ENCODE measurements at regions not wholly inside any gene's neighbourhood (a gene's known extent, or its start where the extent isn't known, plus 50 kb on each side); places are given as distances from the start of the nearest gene placed in this dataset.
"Not testable (repeated sequence)": the region's sequence is repeated elsewhere in the genome, so short reads cannot be mapped to it uniquely, and the experiment has no call there.

DNA sequence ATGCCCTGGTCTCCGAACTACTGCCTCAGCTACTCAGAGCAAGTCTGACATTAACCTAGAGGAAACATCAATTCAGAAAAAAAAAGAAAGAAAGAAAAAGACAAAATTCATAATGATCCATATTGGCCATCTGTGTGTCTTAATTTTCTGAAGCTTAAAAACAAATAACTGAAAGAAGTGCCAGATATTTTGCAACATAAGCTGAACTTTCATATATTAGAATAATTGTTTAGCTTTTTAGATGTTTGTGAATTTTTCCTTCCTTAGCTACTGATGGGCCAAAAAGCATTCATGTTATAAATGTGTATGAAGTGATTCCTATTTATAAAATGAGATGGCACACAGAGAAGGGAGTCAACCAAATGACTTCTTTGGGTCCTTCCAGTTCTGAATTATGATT, 555.0 kb upstream of the CHAC2 start:
- no peak overlapping the region for H3K4me3 ChIP-seq (ENCODE audit: low read depth, low read length)
- TF ChIP-seq, protein P1, sequence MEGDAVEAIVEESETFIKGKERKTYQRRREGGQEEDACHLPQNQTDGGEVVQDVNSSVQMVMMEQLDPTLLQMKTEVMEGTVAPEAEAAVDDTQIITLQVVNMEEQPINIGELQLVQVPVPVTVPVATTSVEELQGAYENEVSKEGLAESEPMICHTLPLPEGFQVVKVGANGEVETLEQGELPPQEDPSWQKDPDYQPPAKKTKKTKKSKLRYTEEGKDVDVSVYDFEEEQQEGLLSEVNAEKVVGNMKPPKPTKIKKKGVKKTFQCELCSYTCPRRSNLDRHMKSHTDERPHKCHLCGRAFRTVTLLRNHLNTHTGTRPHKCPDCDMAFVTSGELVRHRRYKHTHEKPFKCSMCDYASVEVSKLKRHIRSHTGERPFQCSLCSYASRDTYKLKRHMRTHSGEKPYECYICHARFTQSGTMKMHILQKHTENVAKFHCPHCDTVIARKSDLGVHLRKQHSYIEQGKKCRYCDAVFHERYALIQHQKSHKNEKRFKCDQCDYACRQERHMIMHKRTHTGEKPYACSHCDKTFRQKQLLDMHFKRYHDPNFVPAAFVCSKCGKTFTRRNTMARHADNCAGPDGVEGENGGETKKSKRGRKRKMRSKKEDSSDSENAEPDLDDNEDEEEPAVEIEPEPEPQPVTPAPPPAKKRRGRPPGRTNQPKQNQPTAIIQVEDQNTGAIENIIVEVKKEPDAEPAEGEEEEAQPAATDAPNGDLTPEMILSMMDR (IDR thresholded peaks at IDR 0.05; ENCODE audit: insufficient read depth, low read length, poor library complexity, severe bottlenecking) = no peak
- DNase-seq (ENCODE audit: low read depth) = no peak
- H3K27me3 ChIP-seq (ENCODE audit: control insufficient read depth, insufficient read depth, low read length) = no peaks in the 10 kb centered on the region
- no peaks in the 10 kb centered on the region for H3K36me3 ChIP-seq (ENCODE audit: control insufficient read depth, insufficient read depth, low read length)

DNA sequence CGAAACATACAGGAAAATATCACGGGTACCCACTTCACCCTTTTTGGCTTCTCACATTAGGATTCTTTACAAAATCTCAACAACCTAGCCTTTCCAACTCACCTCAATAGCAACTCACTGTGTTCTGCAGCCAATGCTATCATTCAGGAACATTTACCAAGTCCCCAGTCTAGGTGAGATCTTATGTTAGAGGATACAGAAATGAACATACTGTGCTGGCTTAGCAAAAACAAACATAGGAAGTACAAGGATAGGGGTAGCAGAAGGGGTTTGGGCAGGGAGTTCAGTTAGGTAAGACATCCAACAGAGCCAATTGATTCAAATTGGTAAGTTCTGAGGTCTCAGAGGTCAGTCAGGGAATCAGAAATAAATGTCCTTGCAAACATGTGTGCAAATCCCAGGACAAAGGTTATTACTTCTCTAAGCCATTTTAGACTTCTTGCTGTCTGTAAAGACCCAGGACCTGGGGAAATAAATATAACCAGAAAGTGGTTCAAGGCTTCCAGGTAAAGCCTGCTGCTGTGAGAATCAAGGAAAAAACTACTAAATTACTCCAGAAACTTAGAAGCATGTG, 556.3 kb upstream of the CHAC2 start:
- DNase-seq (ENCODE audit: low read depth) = no peak
- TF ChIP-seq, protein P1 (IDR thresholded peaks at IDR 0.05; ENCODE audit: insufficient read depth, low read length, poor library complexity, severe bottlenecking) = no peak

DNA sequence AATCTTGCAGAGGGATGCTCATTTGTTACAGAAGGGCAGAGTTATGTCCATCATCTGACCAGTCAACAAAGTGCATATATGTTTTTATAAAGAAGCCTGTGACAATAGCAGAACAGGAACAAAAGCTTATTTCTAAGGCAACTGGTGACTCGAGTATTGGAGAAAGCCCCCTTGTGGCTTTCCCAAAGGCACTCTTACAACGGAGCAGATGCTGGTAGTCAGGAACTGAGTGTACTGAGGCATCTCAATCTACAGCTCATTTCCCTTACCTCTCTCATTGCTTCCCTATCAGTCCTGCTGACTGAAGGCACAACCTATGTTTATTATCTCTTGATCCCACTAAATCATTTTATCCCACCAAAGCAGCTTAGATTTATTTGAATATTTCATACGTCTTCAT, 557.1 kb upstream of the CHAC2 start:
- TF ChIP-seq, protein P1 (IDR thresholded peaks at IDR 0.05; ENCODE audit: insufficient read depth, low read length, poor library complexity, severe bottlenecking) = peak; percentile 18
- Histone ChIP-seq H3K36me3 (ENCODE audit: control insufficient read depth, insufficient read depth, low read length) (no peaks in the 10 kb centered on the region), H3K4me3 (ENCODE audit: low read depth, low read length) (no peak overlapping the region), H3K27me3 (ENCODE audit: control insufficient read depth, insufficient read depth, low read length) (no peaks in the 10 kb centered on the region)
- no peak for DNase-seq (ENCODE audit: low read depth)

More for the DNA sequence above, 556.3 kb upstream of the CHAC2 start:
- no peaks in the 10 kb centered on the region for H3K36me3 ChIP-seq (ENCODE audit: control insufficient read depth, insufficient read depth, low read length)
- no peak overlapping the region for H3K4me3 ChIP-seq (ENCODE audit: low read depth, low read length)
- H3K27me3 ChIP-seq (ENCODE audit: control insufficient read depth, insufficient read depth, low read length) = no peaks in the 10 kb centered on the region

DNA sequence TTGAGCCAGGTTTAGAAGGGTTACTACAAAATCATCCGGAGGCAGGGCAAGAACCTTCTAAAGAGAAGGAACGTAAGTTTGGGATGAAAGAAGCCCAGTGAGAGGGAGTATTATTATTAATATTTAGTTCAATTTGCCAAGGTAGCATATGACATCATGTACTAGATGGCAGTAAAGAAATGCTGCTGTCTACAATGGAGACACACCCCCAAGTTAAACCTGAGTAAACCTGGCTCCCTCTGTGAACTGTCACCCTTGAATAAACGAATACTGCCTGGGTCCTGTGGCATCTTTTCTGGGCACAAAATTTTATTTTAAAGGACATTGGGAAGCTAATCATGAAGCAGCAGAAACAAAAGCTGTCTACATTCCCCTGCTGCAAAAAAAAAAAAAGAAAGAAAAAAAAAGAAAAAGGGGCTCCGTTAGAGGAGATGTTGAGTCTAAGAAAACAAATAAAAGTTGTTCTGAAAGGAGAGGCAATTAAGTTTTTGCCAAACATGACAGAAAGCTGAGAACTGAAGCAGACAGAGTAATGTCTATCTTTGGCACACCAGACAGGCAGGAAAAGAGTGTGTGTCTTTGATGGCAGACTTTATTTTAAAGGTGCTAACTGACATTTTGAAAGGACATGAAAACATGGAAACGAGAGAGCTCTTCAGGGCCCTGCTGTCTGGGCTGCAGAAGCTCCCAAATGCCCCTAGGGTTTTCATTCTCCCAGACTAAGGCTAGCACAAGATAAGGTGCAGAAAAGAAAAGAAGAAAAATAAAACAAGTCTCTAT, 557.7 kb upstream of the CHAC2 start:
- Histone ChIP-seq H3K27me3 (ENCODE audit: control insufficient read depth, insufficient read depth, low read length) (no peaks in the 10 kb centered on the region), H3K4me3 (ENCODE audit: low read depth, low read length) (no peak overlapping the region), H3K36me3 (ENCODE audit: control insufficient read depth, insufficient read depth, low read length) (no peaks in the 10 kb centered on the region)
- DNase-seq (ENCODE audit: low read depth) = no peak
- TF ChIP-seq, protein P1 (IDR thresholded peaks at IDR 0.05; ENCODE audit: insufficient read depth, low read length, poor library complexity, severe bottlenecking) = no peak

DNA sequence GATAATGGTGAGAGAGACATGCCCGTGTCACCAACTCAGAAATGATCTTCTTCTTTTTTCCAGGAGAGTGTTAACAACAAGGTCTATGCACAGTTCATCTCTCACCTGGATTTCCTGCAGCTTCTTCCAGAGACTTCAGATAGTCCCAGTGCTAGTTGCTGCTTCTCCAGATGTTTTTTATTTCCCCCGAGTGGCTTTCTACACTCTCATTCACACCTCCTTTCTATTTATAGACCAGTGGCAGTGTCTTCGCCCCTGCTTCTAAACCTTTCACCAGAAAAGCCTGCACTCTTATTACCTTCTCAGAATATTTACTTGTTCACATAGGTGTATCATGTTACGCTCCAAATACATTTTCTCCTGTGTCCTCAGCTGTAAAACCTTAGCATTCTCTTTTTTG, 558.8 kb upstream of the CHAC2 start:
- Histone ChIP-seq H3K36me3 (ENCODE audit: control insufficient read depth, insufficient read depth, low read length) (no peaks in the 10 kb centered on the region), H3K4me3 (ENCODE audit: low read depth, low read length) (no peak overlapping the region), H3K27me3 (ENCODE audit: control insufficient read depth, insufficient read depth, low read length) (no peaks in the 10 kb centered on the region)
- TF ChIP-seq, protein P1 (IDR thresholded peaks at IDR 0.05; ENCODE audit: insufficient read depth, low read length, poor library complexity, severe bottlenecking) = no peak
- DNase-seq (ENCODE audit: low read depth) = no peak

DNA sequence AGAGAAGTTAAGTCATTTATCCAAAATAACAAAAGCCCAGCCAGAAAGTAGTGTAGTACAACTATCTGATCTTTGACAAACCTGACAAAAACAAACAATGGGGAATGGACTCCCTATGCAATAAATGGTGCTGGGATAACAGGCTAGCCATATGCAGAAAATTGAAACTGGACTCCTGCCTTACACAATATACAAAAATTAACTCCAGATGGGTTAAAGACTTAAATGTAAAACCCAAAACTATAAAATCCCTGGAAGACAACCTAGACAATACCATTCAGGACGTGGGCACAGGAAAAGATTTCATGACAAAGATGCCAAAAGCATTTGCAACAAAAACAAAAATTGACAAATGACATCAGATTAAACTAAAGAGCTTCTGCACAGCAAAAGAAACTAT, 561.4 kb upstream of the CHAC2 start:
- H3K27me3 ChIP-seq (ENCODE audit: control insufficient read depth, insufficient read depth, low read length); DNase-seq (ENCODE audit: low read depth); H3K36me3 ChIP-seq (ENCODE audit: control insufficient read depth, insufficient read depth, low read length); H3K4me3 ChIP-seq (ENCODE audit: low read depth, low read length): not testable (repeated sequence)
